IPS-NIHi11 (cell line): ENCODE measurements at regions not wholly inside any gene's neighbourhood (a gene's known extent, or its start where the extent isn't known, plus 50 kb on each side); places are given as distances from the start of the nearest gene placed in this dataset.
"Not testable (repeated sequence)": the region's sequence is repeated elsewhere in the genome, so short reads cannot be mapped to it uniquely, and the experiment has no call there.

Experiments
- DNase-seq: peaks from one replicate; pipeline ENCODE4 v3.0.0; 2012; ENCODE audit warnings: mixed read lengths, low spot score

- DNase-seq: no peak
Observed at GRCh38 chr1:41980827-41981653, 62.3 kb upstream of the HIVEP3 start.

GRCh38 chr1:41978986-41979385 is 60.3 kb upstream of the HIVEP3 start:
- no peak for DNase-seq

GRCh38 chr1:41977326-41977725 is 58.6 kb upstream of the HIVEP3 start:
- no peak for DNase-seq

DNA sequence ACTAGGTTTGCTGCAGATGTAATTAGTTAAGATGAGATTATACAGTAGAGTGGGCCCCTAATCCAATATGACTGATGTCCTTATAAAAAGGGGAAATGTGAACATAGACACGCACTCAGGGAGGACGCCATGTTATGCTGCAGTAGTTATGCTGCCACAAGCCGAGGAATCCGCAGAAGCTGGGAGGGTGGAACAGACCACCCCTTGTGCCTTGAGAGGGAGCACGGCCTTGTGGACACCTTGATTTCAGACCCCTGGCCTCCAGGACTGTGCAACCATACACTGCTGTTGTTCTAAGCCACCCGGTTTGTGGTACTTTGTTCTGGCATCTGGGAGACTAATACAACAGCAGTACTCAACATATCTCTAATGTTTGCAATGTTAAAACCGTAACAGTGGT is 57.9 kb upstream of the HIVEP3 start:
- DNase-seq: no peak

DNA sequence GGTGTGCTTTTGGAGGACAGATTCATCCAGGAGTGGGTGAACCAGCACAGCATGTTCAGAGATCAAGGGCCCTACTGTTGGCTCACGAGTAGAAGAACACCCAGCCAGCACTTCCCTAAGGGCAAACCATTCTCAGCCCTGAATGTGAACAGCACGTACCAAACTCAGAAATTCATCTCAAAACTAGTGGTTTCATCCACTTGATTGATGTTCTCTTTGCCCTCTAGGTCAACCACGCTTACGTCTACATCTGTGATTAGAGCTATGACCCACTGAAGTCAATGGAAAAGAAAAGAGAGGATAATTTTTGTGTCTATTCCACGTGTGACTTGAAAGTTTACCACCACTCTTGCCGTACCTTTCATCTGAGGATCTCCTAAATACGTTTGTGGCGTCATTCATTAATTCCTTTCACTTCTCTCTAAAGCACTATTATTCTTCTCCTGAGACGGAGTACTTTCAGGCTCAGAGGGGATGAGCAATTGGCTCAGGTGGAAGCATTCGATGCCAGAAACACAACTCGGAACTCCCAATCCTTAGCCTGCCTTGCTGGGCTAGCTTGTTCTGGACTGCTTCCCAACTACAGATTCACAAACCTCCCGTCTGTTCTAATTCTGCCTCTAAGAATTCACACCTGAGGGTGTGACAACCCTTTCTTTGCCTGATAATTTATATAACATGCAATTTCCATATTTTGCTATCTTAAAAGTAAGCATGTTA is 57.3 kb upstream of the HIVEP3 start:
- DNase-seq: no peak

DNA sequence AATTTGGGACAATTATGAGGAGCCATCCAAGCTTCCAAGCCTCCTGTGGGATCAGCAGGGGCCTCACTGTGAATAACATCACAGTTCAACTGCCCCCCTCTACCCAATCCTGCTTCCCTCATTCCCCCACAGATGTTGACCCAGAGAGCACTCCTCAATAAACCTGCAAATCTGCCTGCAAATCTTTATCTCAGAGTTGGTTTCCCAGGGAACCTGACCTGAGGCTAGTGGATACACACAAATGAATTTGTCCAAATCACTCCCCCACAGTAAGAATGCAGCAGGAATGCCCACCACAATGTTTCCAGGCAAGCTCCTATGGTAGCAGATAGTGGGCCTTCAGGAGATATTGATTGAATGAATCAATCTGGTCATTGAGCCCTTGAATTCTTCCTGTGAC is 56.4 kb upstream of the HIVEP3 start:
- no peak for DNase-seq

- DNase-seq: not testable (repeated sequence)
Observed at GRCh38 chr1:41968557-41968956, 49.8 kb upstream of the HIVEP3 start.
